ENCODE measurements at regions not wholly inside any gene's neighbourhood (a gene's known extent, or its start where the extent isn't known, plus 50 kb on each side); places are given as distances from the start of the nearest gene placed in this dataset.

- no peak for TF ChIP-seq POLR2AphosphoS5 (IDR thresholded peaks at IDR 0.05; ENCODE audit: low read depth, low read length)
- no peak for TF ChIP-seq POLR2A (IDR thresholded peaks at IDR 0.05; ENCODE audit: low read depth, low read length)
Measured at GRCh38 chr5:111952555-111952954, 195.6 kb upstream of the NREP start.
